Activated T-cell treated with anti-CD3 and anti-CD28 coated beads for 48 hours (primary cell): ENCODE measurements at regions not wholly inside any gene's neighbourhood (a gene's known extent, or its start where the extent isn't known, plus 50 kb on each side); places are given as distances from the start of the nearest gene placed in this dataset.

Source experiments
- DNase-seq: peaks from one replicate; pipeline ENCODE4 v3.0.0-alpha.2; 2020; ENCODE audit warnings: low read depth

DNA sequence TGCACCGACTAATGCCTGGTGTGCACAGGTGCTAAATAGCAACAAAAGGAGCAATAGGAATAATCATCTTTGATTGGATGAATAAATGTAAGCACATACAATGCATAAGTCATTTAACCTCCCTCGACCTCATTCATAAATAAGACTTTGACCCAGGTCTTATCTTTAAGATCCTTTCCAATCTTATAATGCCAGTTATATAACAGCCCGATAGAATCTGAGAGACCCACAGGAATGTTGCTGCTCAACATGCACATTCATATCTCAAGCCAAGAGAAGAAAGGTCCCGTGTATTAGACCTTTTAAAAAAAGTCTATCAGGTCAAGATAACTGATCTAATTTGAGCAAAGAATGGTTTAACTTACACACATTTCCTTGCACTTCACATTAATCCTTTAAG lies 146.8 kb upstream of the SOX9 start:
- no peak for DNase-seq

DNA sequence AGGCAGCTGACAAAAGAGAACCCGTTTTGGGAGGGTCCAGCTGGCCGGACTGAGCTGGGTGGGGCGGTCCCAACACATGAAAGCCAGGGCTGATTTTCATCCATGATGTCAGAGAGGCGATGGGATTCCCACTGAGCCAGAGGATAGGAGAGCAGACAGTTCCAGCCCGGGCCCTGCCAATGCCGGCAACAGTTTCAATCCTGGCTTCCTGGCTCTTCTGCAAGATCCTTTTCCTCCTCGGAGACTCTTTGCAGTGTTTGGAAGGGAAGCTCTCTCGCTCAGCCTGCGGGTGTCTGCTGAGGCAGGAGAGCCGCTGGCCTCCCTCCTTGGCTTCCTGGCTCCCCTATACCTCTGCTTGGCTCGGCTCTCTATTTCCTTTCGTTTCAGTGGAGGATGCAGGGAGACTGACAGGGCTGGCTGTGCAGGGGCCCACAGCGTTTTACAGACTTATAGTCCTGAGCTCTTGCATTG lies 145.5 kb upstream of the SOX9 start:
- DNase-seq: no peak

DNA sequence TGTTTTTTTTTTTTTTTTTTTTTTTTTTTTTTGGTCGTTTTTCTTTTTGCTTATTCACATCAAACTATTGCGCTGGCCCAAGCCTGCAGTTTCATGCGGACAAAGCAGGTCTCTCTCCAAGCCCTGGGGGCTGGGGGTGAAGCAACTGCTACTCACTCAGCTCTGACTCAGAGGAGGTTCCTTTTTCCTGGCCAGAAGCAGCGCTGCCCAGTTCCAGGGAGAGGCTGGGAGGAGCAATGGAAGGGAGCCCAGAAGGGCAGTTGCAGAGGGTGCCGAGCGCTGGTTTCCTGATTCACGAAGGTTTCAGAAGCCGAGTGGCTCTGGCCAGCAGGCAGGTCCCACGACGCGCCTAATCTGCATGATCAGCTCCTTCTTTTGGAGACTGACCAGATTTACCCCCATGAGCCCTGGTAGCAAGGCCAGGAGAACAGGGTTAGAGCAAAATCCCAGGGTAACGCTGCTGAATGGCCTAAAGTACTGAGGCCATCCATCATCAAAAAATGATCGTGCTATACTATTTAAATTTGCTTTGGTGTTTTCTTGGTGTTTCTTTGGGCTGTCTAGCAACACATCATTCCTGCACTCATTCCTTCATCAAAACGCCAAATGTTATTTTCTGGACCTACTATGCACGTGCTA lies 144.7 kb upstream of the SOX9 start:
- DNase-seq: no peak

GRCh38 chr17:71978435-71978834 lies 142.4 kb upstream of the SOX9 start:
- DNase-seq: no peak

DNA sequence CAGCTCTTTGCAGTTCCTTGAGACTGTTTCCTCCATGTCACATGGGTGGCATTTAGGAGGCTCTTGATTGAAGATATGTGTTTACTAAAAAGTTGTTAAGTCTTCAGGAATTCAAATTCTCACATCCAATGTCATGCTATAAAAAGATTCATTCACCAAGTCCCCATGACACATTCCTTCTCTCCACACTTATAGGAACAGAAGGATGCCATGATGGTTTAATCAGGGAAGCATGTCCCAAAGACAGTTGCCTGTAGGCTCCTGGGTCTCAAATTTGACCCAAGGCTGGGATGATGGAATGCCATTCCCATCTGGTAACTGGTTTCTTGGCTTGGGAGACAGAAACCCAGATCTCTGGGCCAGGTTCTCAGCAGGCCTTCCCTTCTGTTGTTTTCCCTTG lies 140.6 kb upstream of the SOX9 start:
- DNase-seq: no peak

- peak; percentile 4 for DNase-seq
These were observed 137.0 kb upstream of the SOX9 start for GRCh38 chr17:71983828-71984227.

DNA sequence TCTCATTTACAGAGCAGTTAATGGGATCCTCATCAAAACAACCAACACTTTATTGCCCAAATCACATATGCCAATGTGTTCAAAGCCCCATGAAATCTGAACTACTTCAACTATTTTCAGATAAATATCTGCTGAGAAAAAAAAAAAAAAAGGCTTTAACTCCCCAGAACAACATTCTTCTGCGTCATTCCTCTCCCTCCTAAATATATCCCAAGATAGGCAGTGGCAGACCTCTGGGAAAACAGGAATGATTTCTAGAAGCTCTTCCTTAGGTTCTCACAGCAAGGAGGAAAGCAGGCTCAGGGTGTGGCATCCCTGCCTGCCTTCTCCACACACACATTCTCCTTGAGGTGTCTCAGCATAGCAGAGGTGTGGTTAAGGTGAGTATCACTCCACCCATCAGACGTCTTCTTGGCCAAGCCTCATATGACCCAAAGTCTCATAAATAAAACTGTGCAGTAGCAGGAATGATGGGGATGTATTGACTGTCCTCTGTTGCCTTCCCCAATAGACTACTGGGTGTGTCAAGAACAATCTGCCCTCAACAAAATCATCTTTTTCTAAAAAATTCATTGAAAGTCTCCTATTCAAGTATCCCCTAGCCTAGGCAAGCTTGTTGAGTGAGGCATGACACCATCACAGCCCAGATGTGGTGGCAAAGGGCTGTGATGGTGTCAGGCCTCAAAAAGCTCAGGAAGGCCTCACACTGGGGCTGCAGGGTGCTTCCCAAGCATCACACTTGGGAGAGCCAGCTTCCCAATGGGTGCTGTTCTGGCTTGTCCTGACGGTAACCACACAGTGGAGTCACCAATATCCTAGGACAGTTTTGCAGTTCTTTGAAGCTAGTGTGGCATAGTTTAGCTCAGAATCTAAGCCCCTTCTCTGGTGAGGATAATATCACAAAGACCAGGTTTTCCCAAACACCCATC lies 135.4 kb upstream of the SOX9 start:
- no peak for DNase-seq

GRCh38 chr17:71986886-71987285 lies 133.9 kb upstream of the SOX9 start:
- no peak for DNase-seq

DNA sequence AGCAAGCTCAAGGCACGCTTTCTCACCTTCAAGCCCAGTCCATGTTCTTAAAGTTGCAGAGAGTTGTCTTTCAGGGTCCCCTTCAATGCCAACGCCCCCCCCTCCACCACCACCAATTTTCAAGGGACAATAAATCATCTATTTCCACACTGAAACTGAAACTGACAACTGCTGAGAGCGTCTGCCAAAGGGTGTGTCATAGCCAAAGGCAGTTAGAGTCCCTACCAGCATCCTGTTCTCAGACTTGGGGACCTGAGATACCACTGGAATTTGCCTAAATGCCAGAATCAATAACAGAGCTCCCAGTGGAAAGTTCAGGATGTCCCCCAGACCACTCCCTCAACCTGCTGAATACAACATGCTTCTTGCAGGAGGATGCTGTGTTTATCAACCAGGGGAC lies 133.2 kb upstream of the SOX9 start:
- DNase-seq: no peak

DNA sequence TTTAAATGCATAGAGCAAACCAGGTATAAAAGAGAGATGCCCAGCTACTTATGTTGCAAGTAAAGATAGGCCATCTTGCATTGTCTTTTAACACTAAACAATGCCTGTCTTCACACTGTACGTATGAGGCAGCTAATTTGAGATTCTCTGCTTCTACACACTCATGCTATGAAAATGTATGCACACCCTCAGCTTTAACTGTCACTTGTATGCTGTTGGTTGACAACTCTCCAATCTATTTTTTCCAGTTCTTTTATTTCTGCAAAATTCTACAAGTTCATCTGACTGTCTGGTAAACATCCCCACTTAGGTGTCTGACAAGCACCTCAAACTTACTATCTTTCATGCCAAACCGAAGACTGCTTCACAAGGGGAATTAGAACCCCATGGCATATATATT lies 131.7 kb upstream of the SOX9 start:
- DNase-seq: no peak

- DNase-seq: no peak
These were observed 127.5 kb upstream of the SOX9 start for GRCh38 chr17:71993363-71993762.

GRCh38 chr17:71995590-71995989 lies 125.2 kb upstream of the SOX9 start:
- DNase-seq: no peak

GRCh38 chr17:72004011-72004427 lies 116.8 kb upstream of the SOX9 start:
- DNase-seq: no peak

DNA sequence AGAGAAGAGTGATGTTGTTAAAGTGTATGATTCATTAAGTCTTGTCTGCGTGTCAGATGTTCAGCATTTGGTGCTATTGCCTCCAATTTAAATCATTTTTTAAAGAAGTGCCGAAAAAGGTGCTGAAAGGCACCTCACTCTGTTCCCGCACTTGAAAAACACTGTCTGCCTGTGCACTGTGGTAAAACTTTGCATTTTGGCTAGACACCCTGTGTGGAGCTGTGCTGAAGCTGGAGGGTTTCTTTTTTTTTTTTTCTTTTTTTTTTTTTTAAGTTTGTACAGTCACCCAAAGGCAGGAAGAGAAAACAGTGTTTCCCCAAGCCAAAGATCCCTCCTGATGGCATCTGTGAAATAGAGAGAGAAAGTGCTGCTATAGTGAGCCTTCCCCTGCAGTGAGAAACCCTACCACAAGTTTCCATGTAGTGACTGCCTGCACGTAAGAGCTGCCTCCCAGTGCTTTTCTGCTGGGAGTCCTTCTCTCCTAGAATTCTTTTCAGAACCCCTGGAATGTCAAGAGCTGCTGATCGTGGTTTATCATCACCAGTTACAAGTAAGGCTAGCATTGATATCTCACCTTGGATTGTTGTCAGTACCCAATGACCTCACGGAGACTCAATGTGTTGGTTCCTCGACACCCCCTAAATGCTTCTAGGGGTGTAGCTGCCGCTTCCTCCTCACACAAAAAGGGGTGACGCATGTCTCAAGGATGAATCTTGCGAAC lies 116.0 kb upstream of the SOX9 start:
- DNase-seq: no peak

DNA sequence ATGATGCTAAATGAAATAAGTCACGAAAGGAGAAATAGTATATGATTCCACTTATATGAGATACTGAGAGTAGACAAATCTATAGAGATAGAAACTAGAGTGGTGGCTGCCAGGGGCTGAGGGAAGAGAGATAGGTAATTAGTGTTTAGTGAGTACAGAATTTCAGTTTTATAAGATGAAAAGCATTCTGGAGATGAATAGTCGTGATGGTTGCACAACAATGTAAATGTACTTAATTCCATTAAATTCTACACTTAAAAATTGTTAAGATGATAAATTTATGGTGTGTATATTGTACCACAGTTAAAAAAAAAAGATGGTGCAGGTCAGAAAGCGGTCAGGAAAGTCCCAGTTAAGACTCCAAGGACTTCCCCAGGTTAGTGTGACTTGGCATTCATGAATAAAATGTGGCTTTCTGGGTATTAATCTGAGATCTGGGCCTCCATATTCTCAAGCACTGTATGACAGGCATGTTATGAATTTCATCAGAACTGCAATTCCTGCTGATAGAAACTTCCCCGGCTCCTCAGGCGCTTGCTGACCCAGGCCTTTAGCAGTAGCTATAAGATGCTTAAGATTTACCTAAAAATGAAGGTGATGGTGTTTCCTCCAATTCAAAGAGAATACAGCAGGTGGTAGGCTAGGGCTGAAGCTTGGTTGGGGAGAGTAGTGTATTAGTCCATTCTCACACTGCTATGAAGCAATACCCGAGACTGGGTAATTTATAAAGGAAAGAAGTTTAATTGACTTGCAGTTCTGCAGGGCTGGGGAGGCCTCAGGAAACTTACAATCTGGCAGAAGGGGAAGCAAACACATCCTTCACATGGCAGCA lies 115.3 kb upstream of the SOX9 start:
- DNase-seq: no peak

DNA sequence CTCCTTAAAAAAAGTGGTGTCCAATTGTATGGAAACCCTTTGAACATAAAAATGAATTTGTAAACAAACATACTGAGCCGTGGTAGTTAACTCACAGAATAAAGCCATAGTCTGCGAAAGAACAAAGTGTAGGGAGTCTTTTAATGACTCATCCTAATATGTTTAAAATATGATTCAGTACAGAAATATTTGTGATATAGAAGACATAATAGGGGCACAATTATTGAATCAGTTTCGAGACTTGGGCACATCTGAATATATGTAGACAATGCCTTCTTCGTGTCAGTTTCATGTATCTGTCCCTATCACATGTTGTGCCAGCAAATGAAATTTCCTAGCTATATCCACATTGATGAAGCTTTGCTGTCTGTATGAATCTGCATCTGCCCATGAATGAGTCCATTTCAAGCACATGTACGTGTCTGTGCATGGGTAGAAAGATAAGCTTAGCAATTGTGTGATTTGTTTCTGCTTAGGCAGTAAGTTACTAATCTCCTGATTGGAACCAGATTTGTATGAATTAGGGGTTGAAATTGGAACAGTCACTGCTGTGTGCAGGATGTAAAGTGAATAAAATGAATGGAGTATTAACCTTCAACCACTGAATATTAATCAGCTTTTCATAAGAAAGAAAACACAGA lies 112.5 kb upstream of the SOX9 start:
- DNase-seq: no peak

DNA sequence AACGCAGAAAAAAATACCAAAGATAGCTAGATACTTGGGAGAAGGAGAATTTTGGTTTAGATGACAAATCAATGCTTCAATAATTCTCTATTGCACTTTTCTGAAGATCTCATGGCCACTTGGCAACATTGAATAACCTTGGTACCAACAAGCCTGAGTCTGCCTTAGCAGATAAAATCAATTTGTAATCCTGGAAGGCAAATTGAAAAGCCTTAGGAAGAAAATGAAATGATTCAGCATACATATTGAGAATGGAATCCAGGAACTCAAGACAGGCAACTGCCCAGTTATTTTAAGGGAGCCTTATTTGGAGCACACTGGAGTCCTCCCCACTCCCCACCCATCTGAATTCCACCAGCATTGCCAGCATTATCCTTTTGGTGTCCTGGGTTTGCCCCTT lies 109.3 kb upstream of the SOX9 start:
- DNase-seq: no peak

GRCh38 chr17:72021417-72022041 lies 99.3 kb upstream of the SOX9 start:
- DNase-seq: no peak

GRCh38 chr17:72022328-72023275 lies 98.2 kb upstream of the SOX9 start:
- DNase-seq: no peak

- DNase-seq: no peak
These were observed 96.4 kb upstream of the SOX9 start for GRCh38 chr17:72024457-72024856.
